Type B pancreatic cell (in vitro differentiated cells): ENCODE measurements at regions not wholly inside any gene's neighbourhood (a gene's known extent, or its start where the extent isn't known, plus 50 kb on each side); places are given as distances from the start of the nearest gene placed in this dataset.

Experiments used
- DNase-seq: peaks from one replicate; pipeline ENCODE4 v3.0.0; 2021; ENCODE audit warnings: mixed read lengths; ENCODE audit not compliant: unreplicated experiment; ENCODE audit errors: extremely low spot score
- H3K27ac Mint-ChIP-seq: 2 replicates; pipeline ENCODE4 v1.8.0; 2021; ENCODE audit warnings: mild to moderate bottlenecking, mixed read lengths
- H3K27me3 Mint-ChIP-seq: 2 replicates; pipeline ENCODE4 v1.8.0; 2021; ENCODE audit warnings: mixed read lengths
- H3K36me3 Mint-ChIP-seq: 2 replicates; pipeline ENCODE4 v1.8.0; 2021; ENCODE audit warnings: mixed read lengths
- H3K4me1 Mint-ChIP-seq: one replicate; pipeline ENCODE4 v1.8.0; 2021; ENCODE audit warnings: mixed read lengths; ENCODE audit not compliant: unreplicated experiment
- H3K4me3 Mint-ChIP-seq: 2 replicates; pipeline ENCODE4 v1.8.0; 2021; ENCODE audit warnings: mild to moderate bottlenecking, mixed read lengths
- H3K9me3 Mint-ChIP-seq: 2 replicates; pipeline ENCODE4 v1.8.0; 2021; ENCODE audit warnings: mixed read lengths
- TF ChIP-seq, protein P1 (sequence below): fragments of 200-600 bp; sonication (generic); conservative IDR thresholded peaks from 2 replicates; pipeline ENCODE4 v1.5.0; 2021; ENCODE audit warnings: antibody characterized with exemption, mild to moderate bottlenecking

DNA sequence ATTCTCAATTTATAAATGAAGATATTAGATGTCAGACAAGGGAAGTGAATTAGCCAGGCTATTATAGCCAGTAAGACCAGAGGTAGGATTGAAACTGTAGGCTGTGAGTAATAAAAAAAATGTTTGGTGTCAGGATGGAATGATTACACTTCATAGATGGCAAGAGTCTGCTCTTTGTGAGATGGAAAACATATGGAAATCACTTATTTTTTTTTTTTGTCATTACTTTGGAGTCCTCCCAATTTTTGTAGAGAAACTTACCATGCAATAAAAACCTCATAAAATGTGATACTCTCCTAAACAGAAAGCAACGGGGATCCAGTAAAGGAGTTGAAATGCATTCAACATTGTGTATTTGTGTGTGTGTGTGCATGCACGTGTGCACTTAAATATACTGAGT, 532.7 kb upstream of the CDH8 start:
- Mint-ChIP-seq H3K36me3 (no peaks in the 10 kb centered on the region), H3K4me3 (no peak overlapping the region), H3K27me3 (no peaks in the 10 kb centered on the region), H3K4me1 (no peaks in the 10 kb centered on the region), H3K27ac (no peak overlapping the region), H3K9me3 (no peaks in the 10 kb centered on the region)
- TF ChIP-seq, protein P1, sequence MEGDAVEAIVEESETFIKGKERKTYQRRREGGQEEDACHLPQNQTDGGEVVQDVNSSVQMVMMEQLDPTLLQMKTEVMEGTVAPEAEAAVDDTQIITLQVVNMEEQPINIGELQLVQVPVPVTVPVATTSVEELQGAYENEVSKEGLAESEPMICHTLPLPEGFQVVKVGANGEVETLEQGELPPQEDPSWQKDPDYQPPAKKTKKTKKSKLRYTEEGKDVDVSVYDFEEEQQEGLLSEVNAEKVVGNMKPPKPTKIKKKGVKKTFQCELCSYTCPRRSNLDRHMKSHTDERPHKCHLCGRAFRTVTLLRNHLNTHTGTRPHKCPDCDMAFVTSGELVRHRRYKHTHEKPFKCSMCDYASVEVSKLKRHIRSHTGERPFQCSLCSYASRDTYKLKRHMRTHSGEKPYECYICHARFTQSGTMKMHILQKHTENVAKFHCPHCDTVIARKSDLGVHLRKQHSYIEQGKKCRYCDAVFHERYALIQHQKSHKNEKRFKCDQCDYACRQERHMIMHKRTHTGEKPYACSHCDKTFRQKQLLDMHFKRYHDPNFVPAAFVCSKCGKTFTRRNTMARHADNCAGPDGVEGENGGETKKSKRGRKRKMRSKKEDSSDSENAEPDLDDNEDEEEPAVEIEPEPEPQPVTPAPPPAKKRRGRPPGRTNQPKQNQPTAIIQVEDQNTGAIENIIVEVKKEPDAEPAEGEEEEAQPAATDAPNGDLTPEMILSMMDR, result no peak
- DNase-seq, result no peak

DNA sequence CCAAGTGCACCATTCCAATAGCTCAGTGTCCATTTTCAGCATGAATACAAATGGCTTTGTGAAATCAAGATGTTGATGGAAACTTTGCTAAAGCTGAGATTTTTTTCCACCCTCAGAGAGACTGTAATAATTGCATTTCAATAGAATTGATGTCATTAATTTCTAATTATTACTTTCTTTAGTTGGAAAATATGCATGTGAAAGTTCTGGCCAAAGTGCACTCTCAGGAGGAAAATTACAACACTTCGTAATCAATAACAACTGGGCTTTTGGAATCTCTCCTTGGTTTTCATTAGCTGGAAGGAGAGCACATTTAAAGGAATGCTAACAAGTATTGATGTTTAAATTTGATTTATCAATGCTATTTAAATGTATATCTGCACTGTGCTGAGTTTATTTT, 529.5 kb upstream of the CDH8 start:
- H3K9me3 Mint-ChIP-seq, result no peaks in the 10 kb centered on the region
- H3K27ac Mint-ChIP-seq, result no peak overlapping the region
- no peaks in the 10 kb centered on the region for H3K27me3 Mint-ChIP-seq
- H3K4me1 Mint-ChIP-seq, result peaks cover 5% of the 10 kb centered on the region
- no peak overlapping the region for H3K4me3 Mint-ChIP-seq
- TF ChIP-seq, protein P1, result no peak
- DNase-seq, result no peak
- H3K36me3 Mint-ChIP-seq, result no peaks in the 10 kb centered on the region

DNA sequence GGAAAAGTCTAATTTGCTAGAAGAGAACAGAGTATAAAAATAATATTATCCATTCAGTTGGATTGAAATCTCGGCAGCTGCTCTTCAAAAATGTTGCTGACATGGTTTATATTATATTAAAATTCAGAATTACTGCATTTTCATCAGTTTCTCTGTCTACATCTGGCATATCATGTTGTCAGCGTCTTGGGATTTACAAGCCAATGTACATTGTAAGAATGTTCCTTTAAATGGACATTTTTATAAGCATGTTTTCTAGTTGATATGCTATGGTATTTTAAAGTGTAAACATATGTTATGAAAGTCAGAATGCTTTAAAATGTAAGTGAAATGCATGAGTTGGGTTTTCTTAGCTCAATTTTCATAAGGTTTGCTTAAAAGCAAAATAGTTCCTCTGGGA, 528.1 kb upstream of the CDH8 start:
- Mint-ChIP-seq H3K36me3 (no peaks in the 10 kb centered on the region), H3K4me1 (peaks cover 5% of the 10 kb centered on the region), H3K27me3 (no peaks in the 10 kb centered on the region), H3K4me3 (no peak overlapping the region), H3K9me3 (no peaks in the 10 kb centered on the region), H3K27ac (no peak overlapping the region)
- DNase-seq, result no peak
- TF ChIP-seq, protein P1, result no peak

DNA sequence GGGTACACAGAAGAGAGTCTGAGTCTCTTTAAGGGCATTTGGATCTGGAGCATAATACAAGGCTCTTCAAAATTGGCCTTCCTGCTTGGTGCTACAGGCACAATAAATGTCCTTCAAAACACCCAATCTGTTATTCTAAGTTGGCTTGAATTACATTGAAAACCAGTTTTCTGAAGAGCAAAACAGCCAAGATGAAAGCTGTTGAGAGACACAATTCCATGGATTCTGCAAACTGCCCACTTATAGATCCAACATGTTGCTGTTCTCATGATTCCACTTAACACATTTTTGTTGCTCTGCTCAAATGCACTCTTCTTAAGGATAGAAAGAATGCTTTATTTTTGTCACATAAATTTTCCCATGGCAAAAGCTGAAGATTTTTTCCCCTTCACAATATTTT, 525.9 kb upstream of the CDH8 start:
- Mint-ChIP-seq H3K9me3 (no peaks in the 10 kb centered on the region), H3K27ac (no peak overlapping the region), H3K4me1 (peaks cover 5% of the 10 kb centered on the region), H3K36me3 (no peaks in the 10 kb centered on the region), H3K4me3 (no peak overlapping the region), H3K27me3 (no peaks in the 10 kb centered on the region)
- DNase-seq, result no peak
- TF ChIP-seq, protein P1, result no peak

DNA sequence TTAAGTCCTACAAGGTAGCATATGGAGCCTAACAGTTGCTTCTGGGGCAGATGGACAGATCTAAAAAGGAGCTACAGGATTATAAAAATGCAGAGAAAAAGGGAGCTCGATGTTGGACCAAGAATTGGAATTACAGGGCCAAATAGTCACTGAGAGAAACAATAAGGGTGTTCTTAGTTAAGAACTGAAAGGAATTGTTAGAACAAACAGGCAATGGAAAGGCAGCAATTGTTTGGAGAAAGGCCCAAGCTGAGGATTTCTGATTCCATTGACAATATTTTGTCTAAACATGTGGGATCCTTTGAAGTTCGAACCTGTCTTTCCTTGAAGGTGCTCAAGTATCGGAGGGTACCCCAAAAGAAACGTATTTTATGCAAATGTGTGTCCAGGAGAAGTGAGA, 513.6 kb upstream of the CDH8 start:
- Mint-ChIP-seq H3K27ac (no peak overlapping the region), H3K4me1 (no peaks in the 10 kb centered on the region), H3K36me3 (no peaks in the 10 kb centered on the region), H3K9me3 (no peaks in the 10 kb centered on the region), H3K27me3 (no peaks in the 10 kb centered on the region), H3K4me3 (no peak overlapping the region)
- no peak for DNase-seq
- TF ChIP-seq, protein P1, result no peak

DNA sequence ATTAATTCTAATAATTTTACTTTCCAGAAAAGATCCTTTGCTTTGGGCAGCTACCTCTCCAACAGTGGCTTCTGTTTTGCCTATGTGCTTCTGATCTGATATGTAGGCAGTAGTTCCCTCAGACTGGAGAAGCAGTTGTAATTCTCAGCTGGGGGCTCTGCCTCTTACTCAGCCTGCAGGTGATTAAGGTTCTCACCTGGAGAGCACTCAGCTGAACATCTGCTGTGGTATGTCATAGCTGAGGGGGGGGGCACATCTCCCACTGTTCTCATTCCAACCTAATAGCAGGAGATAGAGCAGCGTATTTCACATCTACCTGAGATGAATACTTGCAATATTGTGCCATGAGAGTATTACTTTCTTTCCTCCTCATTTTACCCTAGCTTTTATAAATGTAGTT, 511.9 kb upstream of the CDH8 start:
- Mint-ChIP-seq H3K4me1 (no peaks in the 10 kb centered on the region), H3K4me3 (no peak overlapping the region), H3K9me3 (no peaks in the 10 kb centered on the region), H3K36me3 (no peaks in the 10 kb centered on the region), H3K27ac (no peak overlapping the region), H3K27me3 (no peaks in the 10 kb centered on the region)
- TF ChIP-seq, protein P1, result no peak
- no peak for DNase-seq
